Spleen (tissue), 11 donors: ENCODE measurements at regions not wholly inside any gene's neighbourhood (a gene's known extent, or its start where the extent isn't known, plus 50 kb on each side); places are given as distances from the start of the nearest gene placed in this dataset.

ENCODE experiments used
- DNase-seq: peaks from one replicate; pipeline ENCODE4 v3.0.0-alpha.2; 2020
- H3K27ac ChIP-seq, 8 donors: fragments of 200-600 bp; sonication (generic) in 7 of 8; 1 replicate in 4 of 8; 2 replicates in 4 of 8; pipeline versions ENCODE4 v1.5.0 to v1.8.0; 2016 to 2021; ENCODE audit warnings: inconsistent platforms in 4 of 8, mild to moderate bottlenecking in 4 of 8, moderate library complexity in 1 of 8
- H3K27me3 ChIP-seq, 7 donors: fragments of 200-600 bp; sonication (generic) in 6 of 7; replicated peaks in 1 of 7; 1 replicate in 4 of 7; 2 replicates in 3 of 7; pipeline versions ENCODE4 v1.5.0 to v1.8.0; 2016 to 2021; ENCODE audit warnings: inconsistent platforms in 3 of 7, mild to moderate bottlenecking in 1 of 7
- H3K36me3 ChIP-seq, 6 donors: fragments of 200-600 bp; sonication (generic) in 5 of 6; 1 replicate in 4 of 6; 2 replicates in 2 of 6; pipeline versions ENCODE4 v1.5.0 to v1.8.0; 2016 to 2021; ENCODE audit warnings: inconsistent platforms in 2 of 6
- H3K4me1 ChIP-seq, 6 donors: fragments of 200-600 bp; sonication (generic) in 5 of 6; 1 replicate in 3 of 6; 2 replicates in 3 of 6; pipeline versions ENCODE4 v1.5.0 to v1.8.0; 2016 to 2021; ENCODE audit warnings: inconsistent platforms in 3 of 6
- H3K4me3 ChIP-seq, 8 donors: fragments of 200-600 bp; sonication (generic) in 7 of 8; 1 replicate in 4 of 8; 2 replicates in 4 of 8; pipeline versions ENCODE4 v1.5.0 to v1.8.0; 2016 to 2021; ENCODE audit warnings: inconsistent platforms in 4 of 8, mild to moderate bottlenecking in 4 of 8, moderate library complexity in 2 of 8
- H3K9me3 ChIP-seq, 8 donors: fragments of 200-600 bp; sonication (generic) in 7 of 8; 1 replicate in 4 of 8; 2 replicates in 4 of 8; pipeline versions ENCODE4 v1.5.0 to v1.8.0; 2016 to 2021; ENCODE audit warnings: inconsistent platforms in 4 of 8
- CTCF ChIP-seq, 11 experiments: fragments of 200-600 bp in 7 of 11; fragments of 450-650 bp in 4 of 11; sonication (generic) in 4 of 11; IDR thresholded peaks in 8 of 11; conservative IDR thresholded peaks in 3 of 11; 1 replicate in 7 of 11; 2 replicates in 4 of 11; pipeline versions ENCODE4 v1.4.0 to v1.8.0; 2016 to 2021; ENCODE audit warnings: antibody characterized with exemption in 11 of 11, inconsistent platforms in 4 of 11, mild to moderate bottlenecking in 1 of 11
- POLR2A ChIP-seq, 3 donors: fragments of 450-650 bp; IDR thresholded peaks; one replicate each; pipeline ENCODE4 v1.5.1; 2017; ENCODE audit warnings: antibody characterized with exemption in 3 of 3, mild to moderate bottlenecking in 1 of 3
- POLR2AphosphoS5 ChIP-seq, 3 donors: sonication (generic); formaldehyde crosslinking; IDR thresholded peaks; one replicate each; pipeline ENCODE4 v1.5.1; 2017; ENCODE audit warnings: antibody characterized with exemption in 3 of 3
- WGBS, 5 donors: extraction: QIAGEN DNeasy Blood & Tissue Kit in 3 of 5; methylation state at CpG; one replicate each; pipeline versions ENCODE4 v1.1.5 to v1.1.7; 2013 to 2018; 5-methylcytosine and 5-hydroxymethylcytosine counted together
- intact Hi-C: fragments of 100-400 bp; cut with DNase I; formaldehyde crosslinking; loops from one replicate; pipeline ENCODE4 v1.15.0; 2023; ENCODE audit warnings: low total_unique reads
- microRNA-seq, 3 donors: library from miRNA; unstranded; fragments of <30 nt; microRNA quantifications; one replicate each; pipeline versions ENCODE4 to v1.1.0, GENCODE V29; 2019 to 2020
- small RNA-seq, 4 donors: library from RNA; depleted of rRNA; stranded (forward); fragments of <200 nt; gene quantifications; one replicate each; pipeline ENCODE3, GENCODE V24; 2016
- donor health status: healthy with polysubstance abuse.
- donor health status: DM: no; HTN: no; CAD: no; lungs with moderate emphysema.
- donor health status: DM: no; HTN: no; CAD: no.
- donor health status: Bipolar disorder and iron deficiency.
- donor health status: healthy.
- donor health status: DM: no; HTN: no; CAD: no.
- donor health status: DM: yes; HTN: yes; CAD: no.

GRCh38 chr9:106800701-106801270, 62.2 kb upstream of the ZNF462 start:
- WGBS, 5 donors: 81 to 88% (median 82%) methylated on average over 6 of the region's 6 CpGs
- no peak for DNase-seq
- Histone ChIP-seq H3K27ac (no peak overlapping the region), H3K36me3 (no peaks in the 10 kb centered on the region), H3K4me1 (no peaks in the 10 kb centered on the region), H3K27me3 (no peaks in the 10 kb centered on the region), H3K9me3 (peaks cover 0 to 5% (median 0%) of the 10 kb centered on the region in 8 donors), H3K4me3 (no peak overlapping the region)
- no peak for TF ChIP-seq CTCF (IDR thresholded peaks at IDR 0.05 in 8 of 11, conservative IDR thresholded peaks at IDR 0.05 in 3 of 11)
- TF ChIP-seq POLR2A (IDR thresholded peaks at IDR 0.05): no peak
- TF ChIP-seq POLR2AphosphoS5 (IDR thresholded peaks at IDR 0.05): no peak
- intact Hi-C loops: no loop called here

- TF ChIP-seq POLR2AphosphoS5 (IDR thresholded peaks at IDR 0.05) (no peak), CTCF (IDR thresholded peaks at IDR 0.05 in 8 of 11, conservative IDR thresholded peaks at IDR 0.05 in 3 of 11) (no peak), POLR2A (IDR thresholded peaks at IDR 0.05) (no peak)
- intact Hi-C loops: no loop called here
- Histone ChIP-seq H3K27ac (no peak overlapping the region), H3K9me3 (peaks cover 0 to 5% (median 0%) of the 10 kb centered on the region in 8 donors), H3K4me3 (no peak overlapping the region), H3K4me1 (no peaks in the 10 kb centered on the region), H3K27me3 (no peaks in the 10 kb centered on the region), H3K36me3 (no peaks in the 10 kb centered on the region)
- no peak for DNase-seq
- WGBS, 5 donors: 76 to 93% (median 85%) methylated on average over 2 of the region's 2 CpGs
Observed at GRCh38 chr9:106801816-106802215, 61.1 kb upstream of the ZNF462 start.

Small RNAs in the stretch of these regions (microRNA-seq; reads per million reads assigned to microRNA genes)
- 0 reads per million in 3 donors for gene MIR8081

Small RNAs in the stretch of these regions (small RNA-seq; reads per million reads assigned to genes)
- gene MIR8081: 0 reads per million in 4 donors
